ENCODE measurements at regions not wholly inside any gene's neighbourhood (a gene's known extent, or its start where the extent isn't known, plus 50 kb on each side); places are given as distances from the start of the nearest gene placed in this dataset.

- no peak for TF ChIP-seq CTCF (conservative IDR thresholded peaks at IDR 0.05; ENCODE audit: low read depth, low read length)
- TF ChIP-seq EZH2 (IDR thresholded peaks at IDR 0.05; ENCODE audit: low read length, unreplicated experiment) = no peak
Observed at GRCh38 chr22:48781391-48781790, 1046.3 kb downstream of the BRD1 start.

Measured in PC-3 (cell line).